ENCODE measurements at regions not wholly inside any gene's neighbourhood (a gene's known extent, or its start where the extent isn't known, plus 50 kb on each side); places are given as distances from the start of the nearest gene placed in this dataset.
"Not testable (repeated sequence)": the region's sequence is repeated elsewhere in the genome, so short reads cannot be mapped to it uniquely, and the experiment has no call there.

- DNase-seq: no peak
These were observed 1996.9 kb downstream of the LRRC4C start for GRCh38 chr11:39462506-39462905.

GRCh38 chr11:39461066-39461465 is 1998.4 kb downstream of the LRRC4C start:
- DNase-seq: no peak

DNA sequence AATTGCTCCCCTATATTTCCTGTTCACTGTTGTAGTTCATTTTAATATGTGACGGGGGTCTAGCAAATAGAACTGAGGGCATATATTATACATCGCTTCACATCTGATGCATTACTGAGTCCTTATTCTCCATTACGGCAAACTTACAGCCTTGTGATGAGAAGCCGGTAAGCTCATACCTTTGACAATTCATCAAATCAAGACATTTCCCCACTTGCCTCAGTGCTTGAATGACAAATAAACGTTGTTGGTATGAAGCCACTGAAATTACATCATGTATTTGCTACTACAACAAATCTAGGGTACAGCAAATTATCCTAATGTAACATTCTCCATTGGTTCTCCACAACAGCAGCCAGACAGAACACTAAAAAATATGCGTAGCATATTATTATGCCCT is 1999.8 kb downstream of the LRRC4C start:
- no peak for DNase-seq

DNA sequence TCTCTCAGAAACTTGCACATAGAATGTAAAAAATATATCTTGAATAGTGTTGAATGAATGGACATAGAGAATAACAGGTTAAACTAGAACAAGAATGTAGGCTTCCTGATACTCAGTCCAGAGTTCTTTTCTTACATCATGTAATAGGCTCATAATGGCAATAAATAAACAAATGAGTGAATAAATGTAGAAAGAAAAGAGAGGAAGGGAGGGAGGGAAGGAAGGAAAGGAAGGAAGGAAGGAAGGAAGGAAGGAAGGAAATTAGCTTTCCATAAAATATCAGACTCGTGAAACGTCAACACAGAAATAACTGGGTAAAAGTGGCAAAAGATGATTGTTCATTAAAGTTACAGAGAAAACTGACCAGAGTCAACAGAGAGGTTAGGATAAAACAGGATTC is 2001.0 kb downstream of the LRRC4C start:
- no peak for DNase-seq

DNA sequence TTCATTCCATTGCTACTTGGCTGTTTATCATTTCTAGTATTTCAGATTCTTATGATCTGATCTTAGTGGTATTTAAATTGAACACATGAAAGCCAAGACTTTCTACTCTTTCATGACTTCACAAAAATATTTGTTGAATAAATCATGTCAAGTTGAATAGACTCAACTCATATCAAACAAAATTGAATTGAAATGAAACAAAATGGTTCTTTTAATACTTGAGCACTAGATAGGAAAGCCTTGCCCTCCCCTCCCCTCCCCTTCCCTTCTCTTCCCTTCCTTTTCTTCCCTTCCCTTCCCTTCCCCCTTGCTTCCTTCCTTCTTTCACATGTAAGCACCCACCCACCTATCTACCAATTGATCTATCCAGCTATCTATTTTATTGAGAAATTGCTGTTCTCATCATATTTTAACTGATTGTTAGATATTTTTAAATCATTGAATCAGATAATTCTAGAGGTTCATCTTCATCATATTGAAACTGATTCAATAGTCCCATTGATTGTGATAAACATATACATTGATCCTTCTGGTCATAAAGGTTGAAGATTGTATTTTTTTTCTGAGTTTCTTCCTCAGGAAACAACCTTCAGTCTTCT is 2015.9 kb downstream of the LRRC4C start:
- DNase-seq: no peak

GRCh38 chr11:39442177-39442576 is 2017.3 kb downstream of the LRRC4C start:
- DNase-seq: no peak

DNA sequence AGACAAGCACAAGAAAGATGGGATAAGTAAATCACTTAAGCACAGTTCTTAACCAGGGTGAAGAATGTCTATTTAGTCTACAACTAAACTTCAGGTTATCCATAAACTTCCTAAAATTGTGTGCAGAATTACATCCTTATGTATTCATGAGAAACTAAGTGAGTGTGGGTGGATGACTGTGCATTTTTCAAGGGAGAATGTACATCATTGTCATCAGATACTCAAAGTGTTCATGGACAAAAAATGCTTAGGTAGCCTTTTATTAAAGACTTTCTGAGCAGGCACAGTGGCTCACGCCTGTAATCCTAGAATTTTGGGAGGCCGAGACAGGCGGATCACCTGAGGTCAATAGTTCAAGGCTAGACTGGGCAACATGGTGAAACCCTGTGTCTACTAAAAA is 2023.8 kb downstream of the LRRC4C start:
- no peak for DNase-seq

DNA sequence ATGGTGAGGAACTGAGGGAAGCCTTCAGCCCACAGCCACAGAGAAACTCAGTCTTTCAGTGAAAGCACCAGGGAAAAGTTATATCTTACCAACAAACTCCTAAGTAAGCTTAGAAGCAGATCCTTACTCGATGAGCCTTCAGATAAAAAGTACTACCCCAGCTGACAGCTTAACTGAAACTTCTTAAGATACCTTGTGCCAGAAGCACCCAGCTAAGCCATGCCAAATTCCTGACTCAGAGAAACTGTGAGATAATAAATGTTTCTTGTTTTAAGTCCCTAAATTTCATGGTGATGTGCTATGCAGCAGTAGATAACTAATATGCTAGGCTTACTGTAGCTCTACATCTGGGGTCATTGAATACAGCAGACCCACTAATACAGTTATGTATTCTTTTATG is 2025.0 kb downstream of the LRRC4C start:
- DNase-seq: no peak

GRCh38 chr11:39432929-39433328 is 2026.5 kb downstream of the LRRC4C start:
- DNase-seq: no peak

DNA sequence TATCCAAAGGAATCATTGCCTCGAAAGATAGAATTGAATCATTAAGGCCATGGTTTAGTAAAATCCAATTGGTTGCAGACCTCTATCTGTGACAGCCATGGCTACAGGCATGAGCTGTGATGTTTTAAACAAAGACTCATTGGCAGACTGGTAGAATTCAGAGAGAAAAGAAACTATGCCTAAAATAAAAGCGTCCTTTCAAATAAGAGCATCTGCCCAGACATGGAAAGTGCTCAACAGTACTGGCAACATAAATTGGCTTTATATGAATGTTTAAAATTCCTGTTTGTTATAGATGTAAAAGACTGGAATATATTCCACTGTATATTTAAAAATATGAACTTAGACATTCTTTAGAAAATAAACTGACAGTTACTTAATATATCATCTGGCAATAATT is 2034.2 kb downstream of the LRRC4C start:
- DNase-seq: no peak

DNA sequence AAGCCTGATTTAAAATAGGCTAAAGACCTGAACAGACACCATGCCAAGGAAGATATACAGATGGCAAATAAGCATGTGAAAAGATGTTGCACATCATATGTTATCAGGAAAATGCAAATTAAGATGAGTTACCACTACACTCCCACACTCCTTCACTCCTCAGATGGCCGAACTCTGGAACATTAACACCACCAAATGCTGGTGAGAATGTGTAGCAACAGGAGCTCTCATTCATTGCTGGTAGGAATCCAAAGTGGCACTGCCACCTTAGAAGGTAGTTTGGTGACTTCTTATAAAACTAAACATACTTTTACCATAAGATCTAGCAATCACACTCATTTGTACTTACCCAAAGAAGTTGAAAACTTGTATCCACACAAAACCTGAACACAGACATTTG is 2047.3 kb downstream of the LRRC4C start:
- no peak for DNase-seq

DNA sequence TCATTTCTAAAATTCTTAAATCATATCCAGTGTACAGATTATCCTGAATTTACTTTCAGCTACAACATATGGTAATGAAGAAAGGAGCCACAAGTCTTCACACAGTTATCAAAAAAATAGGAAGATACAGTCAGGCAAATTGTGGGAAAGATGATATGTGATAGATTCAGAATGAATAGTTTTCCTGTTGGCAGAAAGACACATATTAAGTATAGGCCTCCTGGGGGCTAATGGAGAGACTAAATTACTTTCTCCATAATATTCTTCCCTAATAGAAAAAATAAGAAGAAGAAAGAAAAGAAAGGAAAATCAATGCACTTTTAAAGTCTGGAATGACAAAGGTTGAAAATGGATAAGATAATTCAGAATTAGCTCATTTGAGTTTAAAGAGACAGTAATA is 2073.5 kb downstream of the LRRC4C start:
- DNase-seq: no peak

GRCh38 chr11:39374963-39375698 is 2084.3 kb downstream of the LRRC4C start:
- no peak for DNase-seq

- no peak for DNase-seq
These were observed 2091.9 kb downstream of the LRRC4C start for GRCh38 chr11:39367534-39367933.

- no peak for DNase-seq
These were observed 2093.5 kb downstream of the LRRC4C start for GRCh38 chr11:39365809-39366436.

GRCh38 chr11:39363571-39363970 is 2095.9 kb downstream of the LRRC4C start:
- DNase-seq: no peak

DNA sequence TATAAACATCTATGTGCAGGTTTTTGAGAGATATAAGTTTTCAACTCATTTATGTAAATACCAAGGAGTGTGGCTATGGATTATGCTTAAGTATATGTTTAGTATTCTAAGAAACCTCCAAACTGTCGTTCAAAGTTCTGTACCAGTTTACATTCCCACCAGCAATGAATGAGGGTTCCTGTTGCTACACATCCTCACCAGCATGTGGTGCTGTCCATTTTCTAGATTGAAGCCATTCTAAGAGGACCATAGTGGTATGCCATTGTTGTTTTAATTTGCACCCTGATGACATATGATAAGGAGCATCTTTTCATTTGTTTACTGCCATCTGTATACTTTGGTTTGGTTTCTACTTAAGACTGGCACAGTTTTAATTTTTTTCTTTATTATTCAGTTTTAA is 2097.9 kb downstream of the LRRC4C start:
- no peak for DNase-seq

- DNase-seq: no peak
These were observed 2113.5 kb downstream of the LRRC4C start for GRCh38 chr11:39345834-39346442.

DNA sequence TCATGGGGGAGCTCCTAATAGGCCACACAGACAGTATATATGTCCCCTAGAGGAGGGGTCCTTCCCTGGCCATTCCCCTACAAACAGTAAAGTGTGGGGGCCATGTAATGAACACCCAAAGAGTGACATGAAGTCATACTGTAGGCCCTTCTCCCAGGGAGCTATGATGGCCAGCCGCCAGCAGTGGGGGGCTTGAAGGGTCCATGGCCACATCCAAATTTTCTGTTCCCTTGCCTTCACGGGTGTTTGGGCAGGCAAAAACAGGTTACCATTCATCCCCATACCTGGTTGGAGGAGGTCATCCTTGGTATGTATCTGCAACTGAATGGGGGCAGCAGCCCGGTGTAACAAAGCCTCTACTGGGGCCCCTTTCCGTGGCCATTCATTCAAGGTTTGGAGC is 2118.0 kb downstream of the LRRC4C start:
- no peak for DNase-seq

DNA sequence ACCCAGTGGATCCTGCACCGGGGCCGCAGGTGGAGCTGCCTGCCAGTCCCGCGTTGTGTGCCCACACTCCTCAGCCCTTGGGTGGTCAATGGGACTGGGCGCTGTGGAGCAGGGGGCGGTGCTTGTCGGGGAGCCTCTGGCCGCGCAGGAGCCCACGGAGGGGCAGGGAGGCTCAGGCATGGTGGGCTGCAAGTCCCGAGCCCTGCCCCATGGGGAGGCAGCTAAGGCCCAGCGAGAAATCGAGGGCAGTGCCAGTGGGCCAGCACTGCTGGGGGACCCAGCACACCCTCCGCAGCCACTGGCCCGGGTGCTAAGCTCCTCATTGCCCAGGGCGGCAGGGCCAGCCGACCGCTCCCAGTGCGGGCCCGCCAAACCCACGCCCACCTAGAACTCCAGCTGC is 2126.4 kb downstream of the LRRC4C start:
- DNase-seq: not testable (repeated sequence)

DNA sequence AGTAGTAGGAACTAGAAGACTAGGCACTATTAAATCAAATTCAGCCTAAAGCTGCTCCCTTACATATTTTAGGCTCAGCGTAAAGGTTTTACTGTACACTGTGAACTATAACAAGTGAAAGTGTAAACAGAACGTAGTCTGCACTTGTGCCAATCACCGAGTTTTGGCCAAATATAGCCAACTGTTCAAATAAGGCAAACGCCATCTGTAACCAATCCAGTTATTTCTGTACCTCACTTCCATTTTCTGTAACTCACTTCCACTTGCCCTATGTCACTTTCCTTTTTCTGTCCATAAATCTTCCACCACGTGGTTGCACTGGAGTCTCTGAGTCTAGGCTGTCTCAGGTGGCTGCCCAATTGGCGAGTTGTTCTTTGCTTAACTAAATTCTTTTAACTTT is 2132.2 kb downstream of the LRRC4C start:
- no peak for DNase-seq

GRCh38 chr11:39311888-39312287 is 2147.6 kb downstream of the LRRC4C start:
- not testable (repeated sequence) for DNase-seq

DNA sequence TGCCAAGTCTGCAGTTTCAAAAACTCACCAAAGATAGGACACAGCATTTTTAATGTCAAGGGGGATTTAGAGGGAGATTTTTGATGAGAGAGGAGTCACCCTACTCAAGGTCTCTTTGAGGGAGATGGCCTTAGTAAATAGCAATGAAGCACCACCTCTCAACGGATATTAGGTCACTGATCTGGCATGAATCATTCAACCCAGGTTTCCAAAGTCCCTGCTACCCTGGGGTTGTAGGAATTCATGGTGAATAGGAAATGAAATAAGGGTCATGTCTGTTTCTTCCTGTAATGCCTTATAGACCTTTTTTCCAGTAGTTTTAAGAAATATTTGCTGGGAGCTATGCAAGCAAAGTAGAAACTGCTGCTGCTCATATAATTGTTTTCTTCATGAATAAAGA is 2154.9 kb downstream of the LRRC4C start:
- DNase-seq: no peak

- DNase-seq: no peak
These were observed 2164.8 kb downstream of the LRRC4C start for GRCh38 chr11:39294648-39295047.
